SK-N-SH (cell line): ENCODE measurements at regions not wholly inside any gene's neighbourhood (a gene's known extent, or its start where the extent isn't known, plus 50 kb on each side); places are given as distances from the start of the nearest gene placed in this dataset.

Source experiments
- CTCF ChIA-PET: fragments of 300-600, 350-600 bp; formaldehyde crosslinking; extraction: SDS; loops from one replicate; lab custom pipeline; 2021; lab: Yijun Ruan, JAX
- POLR2A ChIA-PET: fragments of 350-600 bp; sonication (Branson Sonifier 250); formaldehyde crosslinking; extraction: SDS; loops from one replicate; lab custom pipeline; 2020; ENCODE audit warnings: antibody characterized with exemption, inconsistent platforms; lab: Yijun Ruan, JAX
- DNase-seq: peaks from one replicate; pipeline ENCODE4 v3.0.0; 2012
- H2AFZ ChIP-seq: fragments of 200-600 bp; sonication (generic); 2 replicates; pipeline ENCODE4 v1.8.1; 2016; ENCODE audit warnings: antibody characterized with exemption, mild to moderate bottlenecking, low read depth
- H3F3A ChIP-seq: fragments of 200-600 bp; sonication (generic); replicated peaks from 2 replicates; pipeline ENCODE3; 2016; ENCODE audit warnings: antibody characterized with exemption, mild to moderate bottlenecking; ENCODE audit not compliant: insufficient read depth
- H3K27ac ChIP-seq, 2 experiments: fragments of 200-500 bp in 1 of 2; fragments of 200-600 bp in 1 of 2; sonication (Bioruptor generic) in 1 of 2; sonication (generic), shearing (Covaris generic) in 1 of 2; 2 replicates each; pipeline versions ENCODE4 v1.5.1 to v1.6.1; 2014 to 2016; ENCODE audit warnings: low read depth in 2 of 2, inconsistent platforms in 1 of 2, low read length in 1 of 2, mild to moderate bottlenecking in 1 of 2, mixed read lengths in 1 of 2
- H3K27me3 ChIP-seq: fragments of 200-600 bp; sonication (generic), shearing (Covaris generic); 2 replicates; pipeline ENCODE4 v1.6.1; 2016; ENCODE audit warnings: mixed run types; ENCODE audit not compliant: insufficient read depth
- H3K36me3 ChIP-seq, 2 experiments: fragments of 200-500 bp in 1 of 2; fragments of 200-600 bp in 1 of 2; sonication (Bioruptor generic) in 1 of 2; sonication (generic) in 1 of 2; replicated peaks in 1 of 2; 2 replicates each; pipeline versions ENCODE3 to v1.5.1; 2014 to 2016; ENCODE audit warnings: low read length in 1 of 2, mild to moderate bottlenecking in 1 of 2; ENCODE audit not compliant: insufficient read depth in 2 of 2, control insufficient read depth in 1 of 2
- H3K4me1 ChIP-seq, 2 experiments: fragments of 200-500 bp in 1 of 2; fragments of 200-600 bp in 1 of 2; sonication (Bioruptor generic) in 1 of 2; sonication (generic), shearing (Covaris generic) in 1 of 2; 2 replicates each; pipeline versions ENCODE4 v1.5.1 to v1.6.1; 2014 to 2016; ENCODE audit warnings: low read depth in 1 of 2, low read length in 1 of 2, mixed run types in 1 of 2; ENCODE audit not compliant: insufficient read depth in 2 of 2, control insufficient read depth in 1 of 2
- H3K4me2 ChIP-seq: fragments of 200-600 bp; sonication (generic), shearing (Covaris generic); 2 replicates; pipeline ENCODE4 v1.6.1; 2017; ENCODE audit warnings: mixed run types
- H3K4me3 ChIP-seq, 2 experiments: fragments of 200-500 bp in 1 of 2; fragments of 200-600 bp in 1 of 2; sonication (Bioruptor generic) in 1 of 2; sonication (generic), shearing (Covaris generic) in 1 of 2; 2 replicates each; pipeline versions ENCODE4 v1.5.1 to v1.8.1; 2014 to 2016; ENCODE audit warnings: low read depth in 2 of 2, inconsistent platforms in 1 of 2, low read length in 1 of 2, mild to moderate bottlenecking in 1 of 2, mixed read lengths in 1 of 2, moderate library complexity in 1 of 2
- H3K79me2 ChIP-seq: fragments of 200-600 bp; sonication (generic); 2 replicates; pipeline ENCODE4 v1.8.1; 2017; ENCODE audit warnings: mild to moderate bottlenecking; ENCODE audit not compliant: insufficient read depth
- H3K9ac ChIP-seq: fragments of 200-600 bp; sonication (generic); 2 replicates; pipeline ENCODE4 v1.6.1; 2017; ENCODE audit warnings: mixed run types
- H3K9me2 ChIP-seq: fragments of 200-600 bp; sonication (generic); 2 replicates; pipeline ENCODE4 v1.6.1; 2017; ENCODE audit warnings: mixed run types
- H3K9me3 ChIP-seq: fragments of 200-600 bp; sonication (generic); 2 replicates; pipeline ENCODE4 v1.6.1; 2017; ENCODE audit warnings: mixed run types, mild to moderate bottlenecking, moderate library complexity
- H4K20me1 ChIP-seq: fragments of 200-600 bp; sonication (generic); 2 replicates; pipeline ENCODE4 v1.6.1; 2017; ENCODE audit warnings: mild to moderate bottlenecking, mixed run types; ENCODE audit not compliant: insufficient read depth
- CTCF ChIP-seq: fragments of 200-600 bp; sonication (generic); IDR thresholded peaks from 2 replicates; pipeline ENCODE4 v1.6.1; 2017; ENCODE audit warnings: antibody characterized with exemption, mild to moderate bottlenecking, moderate library complexity
- EP300 ChIP-seq, 2 experiments: IDR thresholded peaks; 2 replicates each; pipeline versions ENCODE4 v1.4.0 to v1.6.1; 2012; ENCODE audit warnings: borderline replicate concordance in 1 of 2, low read depth in 1 of 2, low read length in 1 of 2
- EZH2phosphoT487 ChIP-seq: fragments of 200-600 bp; sonication (generic); IDR thresholded peaks from 2 replicates; pipeline ENCODE4 v1.6.1; 2017; ENCODE audit warnings: low read depth, mixed run types, mild to moderate bottlenecking, antibody characterized with exemption, moderate library complexity, borderline replicate concordance
- FOXM1 ChIP-seq: IDR thresholded peaks from 2 replicates; pipeline ENCODE4 v1.4.0; 2012; ENCODE audit warnings: low read depth, mild to moderate bottlenecking
- GABPA ChIP-seq: IDR thresholded peaks from 2 replicates; pipeline ENCODE4 v1.4.0; 2012; ENCODE audit warnings: low read depth, mild to moderate bottlenecking
- GATA2 ChIP-seq: sonication (generic); formaldehyde crosslinking; IDR thresholded peaks from 2 replicates; pipeline ENCODE4 v1.5.0; 2020; ENCODE audit warnings: mild to moderate bottlenecking, missing genetic modification reagents
- POLR2AphosphoS5 ChIP-seq: IDR thresholded peaks from 2 replicates; pipeline ENCODE4 v1.6.1; 2012; ENCODE audit warnings: low read depth, low read length
- RAD21 ChIP-seq: IDR thresholded peaks from 2 replicates; pipeline ENCODE4 v1.6.1; 2012; ENCODE audit warnings: mild to moderate bottlenecking, low read length
- REST ChIP-seq: IDR thresholded peaks from 2 replicates; pipeline ENCODE4 v1.6.1; 2012; ENCODE audit warnings: mild to moderate bottlenecking, low read depth, low read length, moderate library complexity
- RFX5 ChIP-seq: IDR thresholded peaks from 2 replicates; pipeline ENCODE4 v1.6.1; 2012; ENCODE audit warnings: mild to moderate bottlenecking, improper control_type of control experiment, low read length
- RXRA ChIP-seq: IDR thresholded peaks from 2 replicates; pipeline ENCODE4 v1.4.0; 2012; ENCODE audit warnings: low read depth, mild to moderate bottlenecking, borderline replicate concordance
- SIN3A ChIP-seq: IDR thresholded peaks from 2 replicates; pipeline ENCODE4 v1.6.1; 2012; ENCODE audit warnings: low read depth, mild to moderate bottlenecking, low read length, moderate library complexity, borderline replicate concordance
- SMC3 ChIP-seq: IDR thresholded peaks from 2 replicates; pipeline ENCODE4 v1.6.1; 2012; ENCODE audit warnings: low read depth, low read length, improper control_type of control experiment
- USF1 ChIP-seq: IDR thresholded peaks from 2 replicates; pipeline ENCODE4 v1.4.0; 2012; ENCODE audit warnings: low read depth, borderline replicate concordance
- USF2 ChIP-seq: fragments of 150-350 bp; IDR thresholded peaks from 2 replicates; pipeline ENCODE4 v1.6.1; 2017; ENCODE audit warnings: antibody characterized with exemption, low read length, low read depth, borderline replicate concordance
- YY1 ChIP-seq: IDR thresholded peaks from 2 replicates; pipeline ENCODE4 v1.4.0; 2012; ENCODE audit warnings: low read depth, mild to moderate bottlenecking
- TF ChIP-seq, protein P1 (sequence below): IDR thresholded peaks from 2 replicates; pipeline ENCODE4; 2012

- TF ChIP-seq RAD21 (no peak), FOXM1 (no peak), REST (no peak), USF2 (no peak), POLR2AphosphoS5 (no peak), EP300 (IDR thresholded peaks at IDR 0.05; ENCODE audit: borderline replicate concordance in 1 of 2, low read depth in 1 of 2, low read length in 1 of 2) (no peak), USF1 (no peak), SIN3A (no peak), SMC3 (no peak), GABPA (no peak), YY1 (no peak), RXRA (no peak), RFX5 (no peak), EZH2phosphoT487 (no peak), CTCF (no peak), GATA2 (CRISPR knock-in tag) (no peak)
- TF ChIP-seq, protein P1, sequence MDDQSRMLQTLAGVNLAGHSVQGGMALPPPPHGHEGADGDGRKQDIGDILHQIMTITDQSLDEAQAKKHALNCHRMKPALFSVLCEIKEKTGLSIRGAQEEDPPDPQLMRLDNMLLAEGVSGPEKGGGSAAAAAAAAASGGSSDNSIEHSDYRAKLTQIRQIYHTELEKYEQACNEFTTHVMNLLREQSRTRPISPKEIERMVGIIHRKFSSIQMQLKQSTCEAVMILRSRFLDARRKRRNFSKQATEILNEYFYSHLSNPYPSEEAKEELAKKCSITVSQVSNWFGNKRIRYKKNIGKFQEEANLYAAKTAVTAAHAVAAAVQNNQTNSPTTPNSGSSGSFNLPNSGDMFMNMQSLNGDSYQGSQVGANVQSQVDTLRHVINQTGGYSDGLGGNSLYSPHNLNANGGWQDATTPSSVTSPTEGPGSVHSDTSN: no peak
- no peaks in the 10 kb centered on the region for H4K20me1 ChIP-seq
- no peak for DNase-seq
- H2AFZ ChIP-seq: no peak overlapping the region
- H3K4me2 ChIP-seq: no peak overlapping the region
- H3K4me1 ChIP-seq: no peaks in the 10 kb centered on the region
- ChIA-PET CTCF (no interaction called here), POLR2A (no interaction called here)
- no peak overlapping the region for H3K4me3 ChIP-seq
- no peaks in the 10 kb centered on the region for H3K79me2 ChIP-seq
- no peaks in the 10 kb centered on the region for H3K9me2 ChIP-seq
- no peak overlapping the region for H3K9ac ChIP-seq
- H3F3A ChIP-seq: no peaks in the 10 kb centered on the region
- H3K9me3 ChIP-seq: no peaks in the 10 kb centered on the region
- no peak overlapping the region for H3K27ac ChIP-seq
- no peaks in the 10 kb centered on the region for H3K27me3 ChIP-seq
- no peaks in the 10 kb centered on the region for H3K36me3 ChIP-seq
Measured at GRCh38 chrX:155755706-155756337, 125.3 kb upstream of the VAMP7 start.
